ENCODE measurements at regions not wholly inside any gene's neighbourhood (a gene's known extent, or its start where the extent isn't known, plus 50 kb on each side); places are given as distances from the start of the nearest gene placed in this dataset.

DNA sequence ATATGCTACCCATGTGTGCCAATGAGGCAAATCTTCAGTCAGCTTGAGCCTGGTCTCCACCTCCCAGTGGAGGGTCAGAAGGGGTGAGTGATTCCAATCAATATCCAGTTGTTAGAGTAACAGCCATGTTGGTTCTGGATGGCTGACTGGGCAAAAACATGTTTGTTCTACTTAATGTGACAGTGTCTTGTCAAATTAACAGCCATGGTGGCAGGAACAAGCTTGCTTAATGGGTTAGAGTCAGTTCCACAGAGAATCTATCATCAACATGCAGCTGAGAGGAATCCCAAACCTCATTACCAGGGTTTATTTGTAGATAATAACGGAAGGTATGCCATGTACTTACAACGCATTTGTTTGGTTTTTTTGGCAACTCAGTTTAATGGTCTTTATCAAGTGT lies 133.2 kb downstream of the SLC17A6 start:
- TF ChIP-seq GATA2 (IDR thresholded peaks at IDR 0.05; ENCODE audit: low read depth, low read length) (no peak), GATA3 (IDR thresholded peaks at IDR 0.05; ENCODE audit: low read depth, low read length) (no peak)

DNA sequence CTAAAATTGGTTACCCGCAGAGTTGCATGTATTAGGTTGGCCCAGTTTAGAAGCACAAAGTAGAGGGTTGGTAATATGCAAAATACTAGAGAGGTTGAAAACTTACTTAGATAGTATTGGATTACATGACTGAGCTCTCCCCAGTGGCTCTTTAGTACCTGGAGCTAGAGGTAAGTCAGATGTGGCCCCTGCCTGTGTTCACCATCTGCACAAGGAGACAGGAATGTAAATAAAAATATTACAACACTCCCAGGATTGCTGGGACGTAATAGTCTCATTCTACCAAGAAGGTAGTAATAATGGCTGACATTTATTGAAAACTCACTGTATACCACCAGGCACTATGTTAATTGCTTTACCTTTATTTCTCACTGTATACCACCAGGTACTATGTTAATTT lies 129.6 kb downstream of the SLC17A6 start:
- no peak for TF ChIP-seq GATA2 (IDR thresholded peaks at IDR 0.05; ENCODE audit: low read depth, low read length)
- TF ChIP-seq GATA3 (IDR thresholded peaks at IDR 0.05; ENCODE audit: low read depth, low read length) = no peak

GRCh38 chr11:22467248-22467647 lies 129.1 kb downstream of the SLC17A6 start:
- TF ChIP-seq GATA3 (IDR thresholded peaks at IDR 0.05; ENCODE audit: low read depth, low read length) (no peak), GATA2 (IDR thresholded peaks at IDR 0.05; ENCODE audit: low read depth, low read length) (no peak)

DNA sequence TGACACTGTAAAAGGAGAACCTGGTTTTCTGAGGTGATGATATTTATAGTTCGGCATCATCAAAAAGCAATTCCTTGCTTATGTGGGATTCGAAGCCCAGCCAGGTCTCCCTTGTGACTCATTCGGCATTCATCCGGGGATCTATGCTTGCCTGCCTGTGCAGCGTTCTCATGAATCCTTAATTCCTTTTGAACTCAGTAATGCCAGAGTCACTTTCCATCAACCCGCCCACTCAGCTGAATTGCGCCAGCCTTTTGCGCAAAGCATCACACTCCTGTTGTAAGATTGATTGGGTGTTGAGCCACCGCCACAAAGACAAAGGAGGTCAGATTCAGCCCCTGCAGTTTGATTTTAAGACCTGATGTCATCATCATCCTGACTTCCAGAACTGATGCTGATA lies 128.6 kb downstream of the SLC17A6 start:
- no peak for TF ChIP-seq GATA3 (IDR thresholded peaks at IDR 0.05; ENCODE audit: low read depth, low read length)
- TF ChIP-seq GATA2 (IDR thresholded peaks at IDR 0.05; ENCODE audit: low read depth, low read length) = no peak

DNA sequence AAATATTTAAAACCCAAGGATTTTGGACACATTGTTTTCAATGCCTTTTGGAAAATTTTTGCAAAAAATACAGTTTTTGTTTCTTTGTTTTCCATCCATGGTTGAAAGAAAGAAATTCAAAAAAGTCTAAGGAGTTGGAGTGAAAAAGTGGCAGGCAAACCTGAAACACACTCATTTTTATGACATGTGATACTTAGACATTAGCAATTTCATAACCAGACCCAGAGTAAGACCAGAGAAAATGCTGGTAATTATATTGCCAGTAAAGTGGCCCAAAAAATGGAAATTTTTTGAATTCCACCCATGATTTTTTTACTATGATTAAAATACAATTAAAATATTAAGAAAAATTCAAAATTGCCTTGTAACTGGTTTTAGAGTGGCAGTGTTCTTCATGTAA lies 128.2 kb downstream of the SLC17A6 start:
- no peak for TF ChIP-seq GATA2 (IDR thresholded peaks at IDR 0.05; ENCODE audit: low read depth, low read length)
- no peak for TF ChIP-seq GATA3 (IDR thresholded peaks at IDR 0.05; ENCODE audit: low read depth, low read length)

- TF ChIP-seq GATA3 (IDR thresholded peaks at IDR 0.05; ENCODE audit: low read depth, low read length) = no peak
- no peak for TF ChIP-seq GATA2 (IDR thresholded peaks at IDR 0.05; ENCODE audit: low read depth, low read length)
These were observed 127.4 kb downstream of the SLC17A6 start for GRCh38 chr11:22465620-22466019.

GRCh38 chr11:22461626-22462025 lies 123.4 kb downstream of the SLC17A6 start:
- TF ChIP-seq GATA2 (IDR thresholded peaks at IDR 0.05; ENCODE audit: low read depth, low read length) (no peak), GATA3 (IDR thresholded peaks at IDR 0.05; ENCODE audit: low read depth, low read length) (no peak)

- TF ChIP-seq GATA2 (IDR thresholded peaks at IDR 0.05; ENCODE audit: low read depth, low read length) (no peak), GATA3 (IDR thresholded peaks at IDR 0.05; ENCODE audit: low read depth, low read length) (no peak)
These were observed 122.0 kb downstream of the SLC17A6 start for GRCh38 chr11:22460181-22460580.

- TF ChIP-seq GATA2 (IDR thresholded peaks at IDR 0.05; ENCODE audit: low read depth, low read length) = no peak
- TF ChIP-seq GATA3 (IDR thresholded peaks at IDR 0.05; ENCODE audit: low read depth, low read length) = no peak
These were observed 120.9 kb downstream of the SLC17A6 start for GRCh38 chr11:22459048-22459447.

DNA sequence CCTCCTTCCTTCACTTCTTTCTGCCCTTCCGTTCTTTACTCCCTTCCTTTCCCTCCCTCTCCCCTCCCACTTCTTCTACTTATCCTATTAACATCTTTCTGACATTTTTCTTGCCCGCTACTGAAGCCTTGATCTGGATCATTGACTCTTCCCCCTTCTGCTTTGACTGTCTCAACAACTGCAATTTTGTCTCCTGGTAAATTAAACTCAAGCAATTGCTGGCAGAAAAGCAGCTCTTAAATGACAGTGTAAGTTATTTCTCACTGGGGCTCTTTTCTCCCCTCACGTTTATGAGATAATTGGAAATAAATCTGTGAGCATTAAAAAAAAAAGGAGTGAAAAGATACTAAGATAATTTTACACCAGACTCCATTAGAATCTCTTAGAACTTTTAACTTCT lies 120.0 kb downstream of the SLC17A6 start:
- TF ChIP-seq GATA2 (IDR thresholded peaks at IDR 0.05; ENCODE audit: low read depth, low read length) = no peak
- no peak for TF ChIP-seq GATA3 (IDR thresholded peaks at IDR 0.05; ENCODE audit: low read depth, low read length)

DNA sequence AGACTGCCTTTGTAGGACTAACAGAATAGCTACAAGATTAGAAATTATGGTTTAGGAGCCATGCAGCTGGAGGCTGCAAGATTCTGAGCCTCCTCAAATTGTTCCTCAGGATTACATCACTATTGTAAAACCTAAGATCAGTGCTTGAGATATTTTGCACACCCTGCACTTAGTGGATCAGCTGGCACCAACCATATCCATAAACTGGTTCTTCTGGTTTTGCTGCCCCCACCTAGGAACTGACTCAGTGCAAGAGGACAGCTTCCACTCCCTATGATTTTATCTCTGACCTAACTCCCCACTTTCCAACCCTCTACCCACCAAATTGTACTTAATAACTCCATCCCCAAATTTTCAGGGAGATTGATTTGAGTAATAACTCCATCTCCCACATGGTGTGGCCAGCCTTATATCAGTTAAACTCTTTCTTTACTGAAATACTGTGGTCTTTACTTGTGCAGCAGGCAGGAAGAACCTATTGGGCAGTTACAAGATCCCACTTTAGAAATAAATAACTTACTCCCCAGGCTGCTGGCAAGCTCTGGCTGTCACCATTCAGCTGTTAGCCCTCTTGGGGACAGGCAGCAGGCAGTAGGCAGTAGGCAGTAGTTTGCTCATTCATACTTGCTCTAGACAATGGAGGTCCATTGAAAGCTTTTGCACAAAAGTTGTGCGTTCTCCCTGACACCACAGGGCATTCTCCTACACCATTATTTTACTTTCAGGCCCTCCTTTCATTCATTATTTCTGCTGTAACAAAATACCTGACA lies 119.0 kb downstream of the SLC17A6 start:
- TF ChIP-seq GATA2 (IDR thresholded peaks at IDR 0.05; ENCODE audit: low read depth, low read length) (no peak), GATA3 (IDR thresholded peaks at IDR 0.05; ENCODE audit: low read depth, low read length) (no peak)

- TF ChIP-seq GATA3 (IDR thresholded peaks at IDR 0.05; ENCODE audit: low read depth, low read length) = no peak
- TF ChIP-seq GATA2 (IDR thresholded peaks at IDR 0.05; ENCODE audit: low read depth, low read length) = no peak
These were observed 116.4 kb downstream of the SLC17A6 start for GRCh38 chr11:22454461-22455090.

DNA sequence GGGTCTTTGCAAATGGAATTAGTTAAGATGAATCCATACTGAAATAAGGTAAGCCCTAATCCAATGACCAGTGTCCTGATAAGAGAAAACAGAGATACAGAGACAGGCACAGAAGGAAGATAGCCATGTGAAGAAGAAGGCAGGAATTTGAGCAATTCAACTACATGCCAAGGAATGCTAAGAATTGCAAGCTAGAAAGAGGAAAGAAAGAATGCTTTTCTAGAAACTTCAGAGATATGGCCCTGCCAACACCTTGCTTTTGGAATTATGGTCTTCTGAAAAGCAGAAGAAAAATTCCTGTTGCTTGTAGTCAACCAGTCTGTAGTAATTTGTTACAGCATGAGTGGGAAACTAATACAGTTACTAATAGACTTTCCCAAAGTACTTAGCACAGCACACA lies 111.3 kb downstream of the SLC17A6 start:
- TF ChIP-seq GATA3 (IDR thresholded peaks at IDR 0.05; ENCODE audit: low read depth, low read length) = no peak
- TF ChIP-seq GATA2 (IDR thresholded peaks at IDR 0.05; ENCODE audit: low read depth, low read length) = no peak

DNA sequence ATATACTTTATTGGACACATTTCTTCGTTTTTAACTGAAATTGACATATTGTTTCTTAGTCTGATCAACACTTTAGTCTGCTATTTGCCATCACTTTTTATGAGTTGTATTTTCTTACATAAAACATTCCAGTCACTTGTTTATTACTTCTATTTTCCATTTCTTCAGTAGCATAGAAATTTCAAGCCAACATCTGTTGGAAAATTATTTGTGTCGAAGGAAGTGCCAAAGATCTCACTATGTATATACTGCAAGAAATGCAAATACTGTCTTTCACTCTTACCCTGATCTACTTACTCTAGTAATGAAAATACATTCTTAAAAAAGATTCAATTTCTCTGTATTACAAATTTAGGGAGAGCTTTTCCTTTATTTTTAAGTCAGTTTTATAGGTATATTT lies 105.9 kb downstream of the SLC17A6 start:
- TF ChIP-seq GATA2 (IDR thresholded peaks at IDR 0.05; ENCODE audit: low read depth, low read length) (no peak), GATA3 (IDR thresholded peaks at IDR 0.05; ENCODE audit: low read depth, low read length) (no peak)

- TF ChIP-seq GATA2 (IDR thresholded peaks at IDR 0.05; ENCODE audit: low read depth, low read length) (no peak), GATA3 (IDR thresholded peaks at IDR 0.05; ENCODE audit: low read depth, low read length) (no peak)
These were observed 103.7 kb downstream of the SLC17A6 start for GRCh38 chr11:22441831-22442230.
